HG03378 (cell line): ENCODE measurements at regions not wholly inside any gene's neighbourhood (a gene's known extent, or its start where the extent isn't known, plus 50 kb on each side); places are given as distances from the start of the nearest gene placed in this dataset.

Experiments used
- ATAC-seq: cut with Tn5 transposase; IDR thresholded peaks from one replicate; pipeline ENCODE4 v1.9.1; 2021; ENCODE audit warnings: mild to moderate bottlenecking, moderate library complexity; ENCODE audit not compliant: unreplicated experiment

GRCh38 chr15:93830221-93831080 lies 400.9 kb upstream of the MCTP2 start:
- no peak for ATAC-seq

GRCh38 chr15:93829115-93829870 lies 402.1 kb upstream of the MCTP2 start:
- no peak for ATAC-seq

GRCh38 chr15:93826790-93827189 lies 404.6 kb upstream of the MCTP2 start:
- no peak for ATAC-seq

- no peak for ATAC-seq
Observed at GRCh38 chr15:93826293-93826692, 405.1 kb upstream of the MCTP2 start.

GRCh38 chr15:93825682-93826081 lies 405.7 kb upstream of the MCTP2 start:
- ATAC-seq = no peak

GRCh38 chr15:93823971-93824913 lies 407.1 kb upstream of the MCTP2 start:
- no peak for ATAC-seq

- no peak for ATAC-seq
Observed at GRCh38 chr15:93820566-93820965, 410.8 kb upstream of the MCTP2 start.

- no peak for ATAC-seq
Observed at GRCh38 chr15:93819826-93820225, 411.5 kb upstream of the MCTP2 start.

GRCh38 chr15:93816815-93817214 lies 414.5 kb upstream of the MCTP2 start:
- ATAC-seq = no peak

- no peak for ATAC-seq
Observed at GRCh38 chr15:93811305-93811704, 420.1 kb upstream of the MCTP2 start.

- ATAC-seq = no peak
Observed at GRCh38 chr15:93809516-93809915, 421.8 kb upstream of the MCTP2 start.

- ATAC-seq = no peak
Observed at GRCh38 chr15:93803421-93804152, 427.8 kb upstream of the MCTP2 start.

GRCh38 chr15:93801206-93801605 lies 430.2 kb upstream of the MCTP2 start:
- no peak for ATAC-seq

GRCh38 chr15:93800805-93801204 lies 430.6 kb upstream of the MCTP2 start:
- ATAC-seq = no peak

GRCh38 chr15:93789441-93789840 lies 441.9 kb upstream of the MCTP2 start:
- ATAC-seq = no peak

- ATAC-seq = no peak
Observed at GRCh38 chr15:93780073-93780472, 451.3 kb upstream of the MCTP2 start.

- ATAC-seq = no peak
Observed at GRCh38 chr15:93779341-93779740, 452.0 kb upstream of the MCTP2 start.

- ATAC-seq = no peak
Observed at GRCh38 chr15:93771196-93772030, 459.9 kb upstream of the MCTP2 start.

- ATAC-seq = no peak
Observed at GRCh38 chr15:93770788-93771187, 460.6 kb upstream of the MCTP2 start.
